ENCODE measurements at regions not wholly inside any gene's neighbourhood (a gene's known extent, or its start where the extent isn't known, plus 50 kb on each side); places are given as distances from the start of the nearest gene placed in this dataset.

DNA sequence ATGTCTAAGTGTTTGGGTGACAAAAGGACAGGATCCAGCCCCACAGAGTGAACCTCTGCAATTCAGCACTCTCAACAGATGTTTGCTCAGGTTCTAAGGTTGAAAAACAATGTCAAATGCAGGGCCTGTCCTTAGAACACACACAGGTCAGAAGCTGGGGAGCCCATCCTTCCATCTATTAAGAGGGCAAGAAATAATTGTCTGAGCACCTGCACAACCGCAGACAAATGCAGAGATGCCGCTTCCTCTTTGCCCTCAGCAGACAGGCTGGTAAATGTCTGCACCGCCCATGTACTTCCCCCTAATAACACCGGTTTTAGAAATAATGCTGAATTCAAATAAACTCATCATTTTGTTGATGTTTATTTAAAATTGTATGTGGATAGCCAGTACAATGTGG, 414.5 kb upstream of the ADAMTS16 start:
- Histone ChIP-seq H3K9me3 (ENCODE audit: insufficient read depth, low read depth, low read length) (no peaks in the 10 kb centered on the region), H3K79me2 (ENCODE audit: insufficient read depth, low read length) (no peaks in the 10 kb centered on the region), H3K4me2 (ENCODE audit: low read length) (no peak overlapping the region), H3K27me3 (ENCODE audit: insufficient read depth, low read length) (no peaks in the 10 kb centered on the region), H3K9ac (ENCODE audit: low read length) (no peak overlapping the region), H3K4me1 (ENCODE audit: insufficient read depth, low read length) (no peaks in the 10 kb centered on the region), H2AFZ (ENCODE audit: low read depth, low read length) (no peak overlapping the region), H4K20me1 (ENCODE audit: insufficient read depth, low read length) (no peaks in the 10 kb centered on the region), H3K4me3 (ENCODE audit: insufficient read depth, low read depth, low read length) (no peak overlapping the region), H3K36me3 (ENCODE audit: insufficient read depth, low read length) (no peaks in the 10 kb centered on the region), H3K27ac (ENCODE audit: low read depth, low read length) (no peak overlapping the region)
- Mint-ChIP-seq H3K9me3 (ENCODE audit: unreplicated experiment) (no peaks in the 10 kb centered on the region), H3K4me1 (ENCODE audit: low read depth, unreplicated experiment) (peaks cover 4% of the 10 kb centered on the region), H3K27me3 (ENCODE audit: low read depth, unreplicated experiment) (peaks cover 8% of the 10 kb centered on the region), H3K36me3 (ENCODE audit: low read depth, unreplicated experiment) (no peaks in the 10 kb centered on the region), H3K4me3 (ENCODE audit: unreplicated experiment) (no peak overlapping the region), H3K27ac (ENCODE audit: unreplicated experiment) (no peak overlapping the region)
- DNase-seq (ENCODE audit: low read depth): no peak
- no peak for TF ChIP-seq EZH2 (IDR thresholded peaks at IDR 0.05; ENCODE audit: insufficient read depth, low read length)
- TF ChIP-seq, protein P1, sequence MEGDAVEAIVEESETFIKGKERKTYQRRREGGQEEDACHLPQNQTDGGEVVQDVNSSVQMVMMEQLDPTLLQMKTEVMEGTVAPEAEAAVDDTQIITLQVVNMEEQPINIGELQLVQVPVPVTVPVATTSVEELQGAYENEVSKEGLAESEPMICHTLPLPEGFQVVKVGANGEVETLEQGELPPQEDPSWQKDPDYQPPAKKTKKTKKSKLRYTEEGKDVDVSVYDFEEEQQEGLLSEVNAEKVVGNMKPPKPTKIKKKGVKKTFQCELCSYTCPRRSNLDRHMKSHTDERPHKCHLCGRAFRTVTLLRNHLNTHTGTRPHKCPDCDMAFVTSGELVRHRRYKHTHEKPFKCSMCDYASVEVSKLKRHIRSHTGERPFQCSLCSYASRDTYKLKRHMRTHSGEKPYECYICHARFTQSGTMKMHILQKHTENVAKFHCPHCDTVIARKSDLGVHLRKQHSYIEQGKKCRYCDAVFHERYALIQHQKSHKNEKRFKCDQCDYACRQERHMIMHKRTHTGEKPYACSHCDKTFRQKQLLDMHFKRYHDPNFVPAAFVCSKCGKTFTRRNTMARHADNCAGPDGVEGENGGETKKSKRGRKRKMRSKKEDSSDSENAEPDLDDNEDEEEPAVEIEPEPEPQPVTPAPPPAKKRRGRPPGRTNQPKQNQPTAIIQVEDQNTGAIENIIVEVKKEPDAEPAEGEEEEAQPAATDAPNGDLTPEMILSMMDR (IDR thresholded peaks at IDR 0.05; ENCODE audit: insufficient read depth, low read depth, low read length): no peak
- FAIRE-seq: no peak

DNA sequence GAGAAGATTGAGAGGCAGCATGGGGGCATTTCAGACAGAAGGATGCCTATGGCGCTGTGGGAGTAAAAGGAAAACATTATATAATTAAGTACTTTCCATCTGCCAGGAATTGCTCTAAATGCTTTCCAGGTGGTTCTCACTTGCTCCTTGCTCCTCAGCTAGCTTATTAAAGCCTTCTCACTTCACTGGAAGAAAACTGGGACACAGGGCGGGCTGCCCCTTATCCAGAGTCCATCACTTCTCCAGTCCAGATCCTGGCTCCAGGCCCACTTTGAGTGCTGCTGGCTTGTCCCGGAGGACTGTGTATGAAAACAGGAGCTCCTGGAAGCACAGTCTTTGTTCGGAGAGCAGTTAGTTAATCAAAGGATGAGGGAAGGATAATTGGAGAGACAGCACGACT, 409.9 kb upstream of the ADAMTS16 start:
- Histone ChIP-seq H3K9me3 (ENCODE audit: insufficient read depth, low read depth, low read length) (no peaks in the 10 kb centered on the region), H3K79me2 (ENCODE audit: insufficient read depth, low read length) (no peaks in the 10 kb centered on the region), H3K27ac (ENCODE audit: low read depth, low read length) (no peak overlapping the region), H3K9ac (ENCODE audit: low read length) (no peak overlapping the region), H3K4me1 (ENCODE audit: insufficient read depth, low read length) (no peaks in the 10 kb centered on the region), H2AFZ (ENCODE audit: low read depth, low read length) (no peak overlapping the region), H3K4me3 (ENCODE audit: insufficient read depth, low read depth, low read length) (no peak overlapping the region), H4K20me1 (ENCODE audit: insufficient read depth, low read length) (no peaks in the 10 kb centered on the region), H3K27me3 (ENCODE audit: insufficient read depth, low read length) (no peaks in the 10 kb centered on the region), H3K4me2 (ENCODE audit: low read length) (no peak overlapping the region), H3K36me3 (ENCODE audit: insufficient read depth, low read length) (no peaks in the 10 kb centered on the region)
- Mint-ChIP-seq H3K4me3 (ENCODE audit: unreplicated experiment) (no peak overlapping the region), H3K36me3 (ENCODE audit: low read depth, unreplicated experiment) (no peaks in the 10 kb centered on the region), H3K27me3 (ENCODE audit: low read depth, unreplicated experiment) (peaks cover 6% of the 10 kb centered on the region), H3K27ac (ENCODE audit: unreplicated experiment) (no peak overlapping the region), H3K4me1 (ENCODE audit: low read depth, unreplicated experiment) (no peaks in the 10 kb centered on the region), H3K9me3 (ENCODE audit: unreplicated experiment) (no peaks in the 10 kb centered on the region)
- DNase-seq (ENCODE audit: low read depth) (no peak), FAIRE-seq (no peak)
- no peak for TF ChIP-seq EZH2 (IDR thresholded peaks at IDR 0.05; ENCODE audit: insufficient read depth, low read length)
- TF ChIP-seq, protein P1 (IDR thresholded peaks at IDR 0.05; ENCODE audit: insufficient read depth, low read depth, low read length): no peak

DNA sequence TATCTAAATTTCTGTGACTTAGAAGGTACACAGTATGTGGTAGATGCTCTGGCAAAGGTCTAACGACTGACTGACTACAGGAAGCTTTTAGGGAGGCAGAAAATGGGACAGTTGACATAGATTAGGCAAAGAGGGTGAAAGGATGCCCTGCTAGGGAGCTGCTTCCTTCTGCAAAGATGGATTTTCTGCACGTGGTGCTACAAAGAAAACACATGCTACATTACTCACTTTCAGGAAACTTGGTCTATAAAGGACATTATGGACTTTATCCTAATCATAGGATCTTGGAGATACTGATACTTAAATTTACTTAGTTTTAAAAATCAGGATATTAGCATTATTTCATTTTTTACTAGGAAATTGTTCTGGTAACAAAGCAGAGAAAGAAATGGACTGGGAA, 405.8 kb upstream of the ADAMTS16 start:
- DNase-seq (ENCODE audit: low read depth) (no peak), FAIRE-seq (no peak)
- Histone ChIP-seq H3K4me2 (ENCODE audit: low read length) (no peak overlapping the region), H3K36me3 (ENCODE audit: insufficient read depth, low read length) (no peaks in the 10 kb centered on the region), H3K79me2 (ENCODE audit: insufficient read depth, low read length) (no peaks in the 10 kb centered on the region), H3K27ac (ENCODE audit: low read depth, low read length) (no peak overlapping the region), H4K20me1 (ENCODE audit: insufficient read depth, low read length) (no peaks in the 10 kb centered on the region), H2AFZ (ENCODE audit: low read depth, low read length) (no peak overlapping the region), H3K4me3 (ENCODE audit: insufficient read depth, low read depth, low read length) (no peak overlapping the region), H3K9ac (ENCODE audit: low read length) (no peak overlapping the region), H3K4me1 (ENCODE audit: insufficient read depth, low read length) (no peaks in the 10 kb centered on the region), H3K27me3 (ENCODE audit: insufficient read depth, low read length) (no peaks in the 10 kb centered on the region), H3K9me3 (ENCODE audit: insufficient read depth, low read depth, low read length) (no peaks in the 10 kb centered on the region)
- H3K27ac Mint-ChIP-seq (ENCODE audit: unreplicated experiment): no peak overlapping the region
- H3K36me3 Mint-ChIP-seq (ENCODE audit: low read depth, unreplicated experiment): no peaks in the 10 kb centered on the region
- no peak overlapping the region for H3K4me3 Mint-ChIP-seq (ENCODE audit: unreplicated experiment)
- H3K9me3 Mint-ChIP-seq (ENCODE audit: unreplicated experiment): no peaks in the 10 kb centered on the region
- H3K27me3 Mint-ChIP-seq (ENCODE audit: low read depth, unreplicated experiment): peaks cover 3% of the 10 kb centered on the region
- TF ChIP-seq, protein P1 (IDR thresholded peaks at IDR 0.05; ENCODE audit: insufficient read depth, low read depth, low read length): no peak
- no peak for TF ChIP-seq EZH2 (IDR thresholded peaks at IDR 0.05; ENCODE audit: insufficient read depth, low read length)
- H3K4me1 Mint-ChIP-seq (ENCODE audit: low read depth, unreplicated experiment): peaks cover 8% of the 10 kb centered on the region
